ENCODE measurements at regions not wholly inside any gene's neighbourhood (a gene's known extent, or its start where the extent isn't known, plus 50 kb on each side); places are given as distances from the start of the nearest gene placed in this dataset.
"Not testable (repeated sequence)": the region's sequence is repeated elsewhere in the genome, so short reads cannot be mapped to it uniquely, and the experiment has no call there.

- no peak for DNase-seq (ENCODE audit: low read depth)
- TF ChIP-seq CTCF (IDR thresholded peaks at IDR 0.05; ENCODE audit: low read depth, low read length, missing control alignments) = no peak
- no peak overlapping the region for H3K4me3 ChIP-seq (ENCODE audit: low read depth, low read length)
These were observed 818.9 kb downstream of the BRD1 start for GRCh38 chr22:49008682-49009235.

GRCh38 chr22:49007013-49007653, 820.5 kb downstream of the BRD1 start:
- DNase-seq (ENCODE audit: low read depth) = no peak
- H3K4me3 ChIP-seq (ENCODE audit: low read depth, low read length) = no peak overlapping the region
- TF ChIP-seq CTCF (IDR thresholded peaks at IDR 0.05; ENCODE audit: low read depth, low read length, missing control alignments) = no peak

GRCh38 chr22:49006207-49007012, 821.3 kb downstream of the BRD1 start:
- DNase-seq (ENCODE audit: low read depth) = no peak
- no peak for TF ChIP-seq CTCF (IDR thresholded peaks at IDR 0.05; ENCODE audit: low read depth, low read length, missing control alignments)
- no peak overlapping the region for H3K4me3 ChIP-seq (ENCODE audit: low read depth, low read length)

DNA sequence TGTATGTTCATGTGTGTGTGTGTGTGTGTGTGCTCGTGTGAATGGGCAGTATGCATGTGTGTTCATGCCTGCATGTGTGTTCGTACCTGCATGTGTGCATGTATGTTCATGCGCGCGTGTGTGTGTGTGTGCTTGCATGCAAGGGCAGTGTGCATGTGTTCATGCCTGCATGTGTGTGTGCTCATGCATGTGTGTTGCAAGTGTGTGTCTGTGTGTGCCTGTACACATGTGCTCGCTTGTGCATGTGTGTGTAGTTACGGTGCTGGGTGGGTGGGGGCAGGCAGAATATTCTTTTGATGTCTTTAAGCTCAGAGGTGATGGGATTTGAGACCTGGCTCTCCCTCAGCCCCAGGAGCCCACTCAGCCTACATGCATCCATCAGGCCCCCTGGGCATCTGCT, 822.1 kb downstream of the BRD1 start:
- TF ChIP-seq CTCF (IDR thresholded peaks at IDR 0.05; ENCODE audit: low read depth, low read length, missing control alignments) = no peak
- H3K4me3 ChIP-seq (ENCODE audit: low read depth, low read length) = no peak overlapping the region
- DNase-seq (ENCODE audit: low read depth) = no peak

DNA sequence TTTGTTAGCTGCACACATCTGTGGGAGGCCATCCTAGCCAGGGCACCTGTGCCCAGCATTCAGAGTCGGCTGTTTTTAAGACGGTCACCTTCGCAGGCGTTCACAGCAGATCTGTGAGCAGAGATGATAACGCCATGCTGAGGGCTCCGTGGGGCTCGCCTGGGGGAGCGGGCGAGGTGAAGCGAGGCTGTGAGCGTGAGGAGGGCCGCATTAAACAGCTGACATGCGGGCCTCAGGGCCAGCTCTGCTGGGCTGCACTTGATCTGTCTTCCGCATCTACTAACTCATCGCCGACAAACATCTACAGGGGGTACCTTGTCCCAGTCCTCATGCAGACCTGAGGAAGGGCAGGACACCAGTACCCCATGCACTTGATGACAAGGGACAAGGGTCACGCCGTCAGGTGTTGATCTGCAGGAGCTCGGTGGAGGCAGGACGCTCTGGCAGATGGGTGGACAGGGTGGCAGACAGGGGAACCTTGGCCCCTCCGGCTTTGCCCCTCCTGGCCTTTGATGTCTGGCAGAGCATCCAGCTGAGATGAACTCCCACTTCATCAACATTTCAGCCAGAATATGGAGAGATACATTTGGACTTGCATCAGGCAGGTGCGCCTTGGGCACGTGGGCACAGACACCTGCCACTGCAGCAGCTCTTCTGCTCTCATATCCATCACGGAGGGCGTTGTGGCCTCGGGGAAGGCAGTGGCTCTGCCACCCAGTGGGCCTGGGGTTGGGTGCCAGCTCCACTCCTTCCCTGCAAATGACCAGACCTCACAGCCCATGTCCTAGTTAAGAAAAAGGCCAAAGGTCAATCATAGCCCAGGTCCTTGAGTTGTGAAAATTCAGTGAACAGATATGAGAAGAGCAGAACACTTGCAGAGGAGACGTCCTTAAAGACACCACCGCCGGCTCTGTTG, 822.9 kb downstream of the BRD1 start:
- no peak for DNase-seq (ENCODE audit: low read depth)
- no peak for TF ChIP-seq CTCF (IDR thresholded peaks at IDR 0.05; ENCODE audit: low read depth, low read length, missing control alignments)
- no peak overlapping the region for H3K4me3 ChIP-seq (ENCODE audit: low read depth, low read length)

DNA sequence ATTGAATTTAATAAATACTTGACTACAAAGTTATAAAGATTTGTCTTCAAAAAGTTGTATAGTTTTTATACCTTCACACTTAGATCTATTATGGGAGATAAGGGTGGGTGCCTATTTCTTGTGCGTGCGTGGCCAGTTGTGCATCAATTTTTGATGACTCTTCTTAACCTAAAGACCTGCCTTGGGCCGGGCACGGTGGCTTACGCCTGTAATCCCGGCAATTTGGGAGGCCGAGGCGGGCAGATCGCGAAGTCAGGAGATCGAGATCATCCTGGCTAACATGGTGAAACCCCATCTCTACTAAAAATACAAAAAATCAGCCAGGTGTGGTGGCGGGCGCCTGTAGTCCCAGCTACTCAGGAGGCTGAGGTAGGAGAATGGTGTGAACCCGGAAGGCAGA, 830.1 kb downstream of the BRD1 start:
- DNase-seq (ENCODE audit: low read depth); H3K4me3 ChIP-seq (ENCODE audit: low read depth, low read length): not testable (repeated sequence)

- no peak overlapping the region for H3K4me3 ChIP-seq (ENCODE audit: low read depth, low read length)
- TF ChIP-seq CTCF (IDR thresholded peaks at IDR 0.05; ENCODE audit: low read depth, low read length, missing control alignments) = no peak
- DNase-seq (ENCODE audit: low read depth) = no peak
These were observed 834.0 kb downstream of the BRD1 start for GRCh38 chr22:48993655-48994054.
